Sciatic nerve (tissue), 2 donors: ENCODE measurements at regions not wholly inside any gene's neighbourhood (a gene's known extent, or its start where the extent isn't known, plus 50 kb on each side); places are given as distances from the start of the nearest gene placed in this dataset.
A peak's percentile ranks its signal among the peaks of the same experiment; 100 is the strongest.
"Not testable (repeated sequence)": the region's sequence is repeated elsewhere in the genome, so short reads cannot be mapped to it uniquely, and the experiment has no call there.

Source experiments
- ATAC-seq: fragments of 200-7000 bp; cut with Tn5 transposase; one replicate; pipeline ENCODE4 v1.9.1; 2020; ENCODE audit warnings: mild to moderate bottlenecking, moderate library complexity
- DNase-seq: peaks from one replicate; pipeline ENCODE4 v3.0.0-alpha.2; 2020; ENCODE audit warnings: low spot score
- intact Hi-C: fragments of 100-400 bp; cut with DNase I; formaldehyde crosslinking; loops from one replicate; pipeline ENCODE4 v1.14.2; 2022
- donor health status: DM: no; HTN: no; CAD: no.
- donor health status: DM: no; HTN: no; CAD: no.

GRCh38 chr6:139452148-139452876 lies 77.9 kb upstream of the CITED2 start:
- intact Hi-C loops, result no loop called here
- ATAC-seq (no peak), DNase-seq (no peak)

- intact Hi-C loops, result no loop called here
- DNase-seq (no peak), ATAC-seq (no peak)
Measured at GRCh38 chr6:139449611-139450000, 75.2 kb upstream of the CITED2 start.

DNA sequence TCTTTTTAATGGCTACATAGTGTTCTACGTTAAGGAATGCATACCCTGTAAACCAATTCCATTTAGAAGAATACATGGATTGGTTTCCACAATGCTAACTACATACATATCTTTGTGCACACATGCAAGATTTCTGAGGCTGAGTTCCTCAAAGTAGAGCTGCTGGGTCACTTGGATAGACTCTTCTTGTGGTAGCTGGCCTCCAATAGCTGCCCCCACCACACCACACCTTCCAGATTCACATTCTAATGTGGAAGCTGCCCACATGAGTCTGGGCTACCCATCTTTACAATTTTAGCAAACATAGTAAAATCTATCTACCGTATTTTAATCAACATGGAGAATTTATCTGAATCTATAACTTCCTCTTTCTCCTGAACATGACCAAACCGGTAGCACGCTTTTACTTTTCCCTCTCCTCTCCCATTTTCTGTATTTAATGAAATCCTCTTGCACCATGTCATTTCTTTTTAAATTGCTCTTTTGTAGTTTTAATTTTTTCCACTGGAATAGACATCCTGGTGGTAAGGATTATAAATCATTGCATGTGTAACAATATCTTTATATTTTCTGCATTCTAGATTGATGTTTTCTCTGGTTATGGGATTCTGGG lies 74.7 kb upstream of the CITED2 start:
- DNase-seq (no peak), ATAC-seq (no peak)
- intact Hi-C loops, result no loop called here

DNA sequence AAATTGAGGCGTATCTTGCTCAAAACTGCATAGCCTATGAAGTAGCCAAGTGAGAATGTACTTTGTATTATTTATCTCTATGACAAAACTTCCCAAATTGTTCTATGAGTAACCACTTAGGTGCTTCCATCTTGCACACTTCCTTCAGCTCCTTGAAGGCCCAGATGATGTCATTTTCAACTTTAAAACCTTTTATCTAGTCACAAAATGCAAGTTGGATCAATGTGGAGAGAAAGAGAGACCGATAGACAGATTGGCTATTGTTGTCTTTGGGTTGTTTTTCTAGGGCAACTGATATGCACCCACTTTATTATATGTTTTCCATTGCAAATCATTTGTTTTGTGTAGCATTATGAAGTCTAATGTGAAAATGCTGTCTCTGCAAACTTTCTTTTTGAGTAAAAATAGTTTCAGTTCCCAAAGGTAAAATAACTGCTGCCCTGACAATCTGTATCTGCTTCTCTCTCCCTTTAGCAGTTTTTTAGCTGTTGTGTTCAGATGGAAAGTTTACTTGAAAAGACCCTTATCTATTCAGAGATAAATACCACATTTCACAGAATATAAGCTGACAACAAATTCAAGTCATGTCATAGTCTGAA lies 73.7 kb upstream of the CITED2 start:
- DNase-seq, result no peak
- intact Hi-C loops, result no loop called here
- ATAC-seq, result no peak

GRCh38 chr6:139447656-139447975 lies 73.2 kb upstream of the CITED2 start:
- DNase-seq (no peak), ATAC-seq (no peak)
- intact Hi-C loops, result no loop called here

DNA sequence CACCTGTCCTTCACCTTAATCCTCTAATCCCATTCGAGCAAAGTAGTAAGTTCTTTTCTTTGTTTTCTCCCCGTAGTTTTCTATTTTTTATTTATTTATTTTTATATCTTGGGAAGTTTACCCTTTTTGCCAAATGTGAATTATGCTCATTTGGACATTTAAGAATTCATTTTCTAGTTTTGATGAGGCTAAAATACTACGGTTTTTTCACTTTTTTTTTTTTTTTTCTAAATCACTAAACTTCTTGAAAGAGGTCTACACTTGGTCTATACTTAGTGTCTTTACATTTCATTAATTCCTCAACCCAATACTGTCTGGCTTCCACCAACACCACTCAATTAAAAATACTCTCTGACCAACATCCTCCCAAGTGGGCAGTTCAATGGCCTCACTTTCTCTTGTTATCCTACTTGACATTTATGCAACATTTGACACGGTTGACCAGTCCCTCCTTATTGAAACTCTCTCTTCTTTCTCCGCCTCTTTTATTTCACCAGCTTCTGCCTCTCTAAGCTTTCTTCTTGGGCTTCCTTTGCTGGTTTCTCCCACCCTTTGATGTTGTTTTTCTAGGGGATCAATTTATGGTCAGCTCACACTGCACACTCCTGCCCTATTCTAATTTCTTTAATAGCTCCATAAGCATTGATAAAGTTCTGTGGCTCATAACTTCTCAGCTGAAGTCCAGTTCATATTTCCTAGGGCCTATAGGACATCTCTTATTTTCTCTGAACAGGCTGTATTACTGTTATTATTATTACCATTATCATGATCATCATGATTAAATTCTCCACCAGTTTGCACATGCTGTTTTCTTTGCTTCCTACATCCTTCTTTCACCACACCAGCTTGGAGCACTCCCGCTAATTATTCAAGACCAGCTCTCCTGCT lies 72.6 kb upstream of the CITED2 start:
- no peak for ATAC-seq
- no peak for DNase-seq
- intact Hi-C loops, result no loop called here

- intact Hi-C loops, result no loop called here
- DNase-seq (no peak), ATAC-seq (no peak)
Measured at GRCh38 chr6:139446138-139446715, 71.8 kb upstream of the CITED2 start.

- intact Hi-C loops, ATAC-seq: not testable (repeated sequence)
Measured at GRCh38 chr6:139444273-139444787, 69.9 kb upstream of the CITED2 start.

DNA sequence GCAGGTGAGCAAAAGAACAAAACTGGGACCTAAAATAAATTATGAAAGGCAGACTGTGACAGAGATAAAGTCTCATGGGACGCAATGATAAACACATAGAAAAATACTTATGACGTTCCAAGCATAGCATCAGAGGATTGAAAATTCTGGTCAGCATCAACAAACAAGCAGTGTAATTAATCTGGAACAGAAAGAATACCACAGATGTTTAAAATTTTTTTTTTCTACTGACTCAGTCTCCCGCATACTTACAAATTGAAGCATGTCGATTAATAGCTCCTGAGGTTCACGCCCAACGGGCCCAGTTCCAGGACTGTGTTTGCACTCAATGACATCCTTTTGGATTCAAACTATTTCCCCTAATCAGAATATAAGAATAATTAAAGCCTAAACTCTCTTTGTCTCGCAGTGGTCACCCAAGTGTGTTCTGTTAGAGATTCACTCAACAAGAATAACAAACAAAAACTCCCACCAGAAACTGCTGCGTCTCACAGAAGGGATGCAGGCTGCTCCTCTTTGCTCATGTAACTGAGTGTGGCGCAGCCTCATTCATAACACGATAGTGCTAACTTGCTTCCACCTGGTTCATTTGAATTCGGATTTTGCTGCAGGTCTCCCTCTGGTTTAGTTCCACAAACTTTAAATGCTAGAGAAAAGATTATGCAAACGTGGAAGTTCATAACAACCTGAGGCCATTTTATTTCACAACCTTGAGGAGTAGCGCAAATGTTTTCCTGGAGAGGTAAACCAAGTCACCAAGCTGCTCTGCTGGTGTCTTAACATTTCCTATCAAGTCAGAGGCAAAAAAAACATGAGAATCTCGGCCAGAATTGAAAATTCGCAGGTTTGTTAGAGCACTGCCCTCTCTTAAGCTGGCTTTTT lies 69.0 kb upstream of the CITED2 start:
- ATAC-seq, result no peak
- intact Hi-C loops, result no loop called here
- DNase-seq, result no peak

More at GRCh38 chr6:139444273-139444787, 69.9 kb upstream of the CITED2 start:
- DNase-seq, result not testable (repeated sequence)

DNA sequence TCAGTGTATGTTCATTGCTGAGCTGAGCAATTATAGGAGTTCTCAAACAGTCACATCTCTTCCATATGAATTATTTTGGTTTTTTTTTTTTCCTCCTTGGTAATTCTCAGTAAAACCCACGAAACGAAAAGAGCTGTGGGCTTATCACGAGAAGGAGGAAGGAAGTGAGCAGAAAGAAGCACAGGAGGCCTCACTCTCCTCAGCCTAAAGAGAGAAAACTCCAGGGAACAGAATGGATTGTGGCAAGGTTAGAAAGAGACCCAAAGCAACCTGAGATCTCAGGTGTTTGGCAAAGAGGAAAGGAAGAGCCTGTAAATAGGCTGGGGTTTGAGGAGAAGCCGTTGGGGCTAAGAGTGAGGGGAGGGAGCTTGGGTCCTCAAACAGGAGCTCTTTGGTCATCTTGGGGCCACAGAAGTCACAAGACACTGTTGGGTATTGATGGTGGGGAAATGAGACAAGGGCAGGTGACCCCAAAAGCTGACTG lies 67.8 kb upstream of the CITED2 start:
- intact Hi-C loops, result no loop called here
- DNase-seq (no peak), ATAC-seq (no peak)

- no peak for ATAC-seq
- no peak for DNase-seq
- intact Hi-C loops, result no loop called here
Measured at GRCh38 chr6:139439349-139439748, 64.9 kb upstream of the CITED2 start.

GRCh38 chr6:139438775-139439174 lies 64.3 kb upstream of the CITED2 start:
- intact Hi-C loops, result no loop called here
- ATAC-seq, result no peak
- no peak for DNase-seq

- DNase-seq, result no peak
- no peak for ATAC-seq
- intact Hi-C loops, result no loop called here
Measured at GRCh38 chr6:139436957-139437348, 62.5 kb upstream of the CITED2 start.

GRCh38 chr6:139436200-139436956 lies 61.9 kb upstream of the CITED2 start:
- ATAC-seq (peak; percentile 41), DNase-seq (no peak)
- intact Hi-C loops, result no loop called here

GRCh38 chr6:139433631-139434419 lies 59.4 kb upstream of the CITED2 start:
- DNase-seq (no peak), ATAC-seq (no peak)
- intact Hi-C loops, result no loop called here

GRCh38 chr6:139431602-139431956 lies 57.1 kb upstream of the CITED2 start:
- DNase-seq (no peak), ATAC-seq (no peak)
- intact Hi-C loops, result no loop called here
